ENCODE measurements at regions not wholly inside any gene's neighbourhood (a gene's known extent, or its start where the extent isn't known, plus 50 kb on each side); places are given as distances from the start of the nearest gene placed in this dataset.
"Not testable (repeated sequence)": the region's sequence is repeated elsewhere in the genome, so short reads cannot be mapped to it uniquely, and the experiment has no call there.

DNA sequence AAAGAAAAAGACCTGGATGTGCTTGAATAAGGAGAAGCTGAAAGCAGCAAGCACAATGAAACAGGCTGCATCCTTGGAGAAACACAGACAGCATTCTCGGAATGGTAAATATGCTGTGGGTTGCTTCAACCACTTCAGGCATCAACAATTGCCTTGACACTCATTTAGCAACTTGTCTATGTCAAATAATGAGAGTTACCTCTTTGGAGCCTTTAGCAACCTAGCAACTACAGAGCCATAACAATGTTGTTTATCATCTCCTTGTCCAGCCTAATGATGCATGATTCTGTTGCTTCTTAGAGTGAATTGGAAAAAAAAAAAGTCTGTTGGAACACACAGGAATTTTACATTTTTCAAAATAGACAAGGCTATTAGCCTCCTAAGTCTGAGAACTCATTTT, 410.6 kb downstream of the PIK3C3 start:
- WGBS, 2 donors, result 41 to 55% methylated on average over 1 of the region's 1 CpG
- TF ChIP-seq EP300 (IDR thresholded peaks at IDR 0.05) (no peak), POLR2AphosphoS5 (IDR thresholded peaks at IDR 0.05) (no peak), POLR2A (IDR thresholded peaks at IDR 0.05) (no peak)
- TF ChIP-seq, protein P1, sequence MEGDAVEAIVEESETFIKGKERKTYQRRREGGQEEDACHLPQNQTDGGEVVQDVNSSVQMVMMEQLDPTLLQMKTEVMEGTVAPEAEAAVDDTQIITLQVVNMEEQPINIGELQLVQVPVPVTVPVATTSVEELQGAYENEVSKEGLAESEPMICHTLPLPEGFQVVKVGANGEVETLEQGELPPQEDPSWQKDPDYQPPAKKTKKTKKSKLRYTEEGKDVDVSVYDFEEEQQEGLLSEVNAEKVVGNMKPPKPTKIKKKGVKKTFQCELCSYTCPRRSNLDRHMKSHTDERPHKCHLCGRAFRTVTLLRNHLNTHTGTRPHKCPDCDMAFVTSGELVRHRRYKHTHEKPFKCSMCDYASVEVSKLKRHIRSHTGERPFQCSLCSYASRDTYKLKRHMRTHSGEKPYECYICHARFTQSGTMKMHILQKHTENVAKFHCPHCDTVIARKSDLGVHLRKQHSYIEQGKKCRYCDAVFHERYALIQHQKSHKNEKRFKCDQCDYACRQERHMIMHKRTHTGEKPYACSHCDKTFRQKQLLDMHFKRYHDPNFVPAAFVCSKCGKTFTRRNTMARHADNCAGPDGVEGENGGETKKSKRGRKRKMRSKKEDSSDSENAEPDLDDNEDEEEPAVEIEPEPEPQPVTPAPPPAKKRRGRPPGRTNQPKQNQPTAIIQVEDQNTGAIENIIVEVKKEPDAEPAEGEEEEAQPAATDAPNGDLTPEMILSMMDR (IDR thresholded peaks at IDR 0.05), result no peak
- no peak overlapping the region for H3K27ac ChIP-seq
- DNase-seq, result no peak
- no peak overlapping the region for H3K4me3 ChIP-seq
- H3K9me3 ChIP-seq, result no peaks in the 10 kb centered on the region
- H3K27me3 ChIP-seq, result no peaks in the 10 kb centered on the region
- no peaks in the 10 kb centered on the region for H3K4me1 ChIP-seq
- intact Hi-C loops (cut with DNase I), result no loop called here
- no peaks in the 10 kb centered on the region for H3K36me3 ChIP-seq

DNA sequence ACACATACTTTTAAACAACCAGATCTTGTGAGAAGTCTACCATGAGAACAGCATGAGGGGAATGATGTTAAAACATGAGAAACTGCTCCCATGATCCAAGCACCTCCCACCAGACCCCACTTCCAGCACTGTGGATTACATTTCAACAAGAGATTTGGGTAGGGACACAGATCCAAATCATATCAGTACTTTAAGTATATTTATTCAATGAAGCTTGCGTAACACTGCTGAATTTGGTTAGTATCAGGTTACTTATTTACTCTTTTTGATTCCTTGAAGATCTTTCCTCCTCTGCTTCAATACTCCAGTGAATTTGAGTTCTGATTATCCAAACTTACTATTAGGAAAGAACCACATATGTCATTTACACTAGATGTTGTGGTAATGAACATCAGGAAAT, 418.6 kb downstream of the PIK3C3 start:
- Histone ChIP-seq H3K27me3 (no peaks in the 10 kb centered on the region), H3K4me1 (no peaks in the 10 kb centered on the region), H3K36me3 (no peaks in the 10 kb centered on the region), H3K4me3 (no peak overlapping the region), H3K27ac (no peak overlapping the region), H3K9me3 (peaks cover 0 to 2% (median 0%) of the 10 kb centered on the region in 4 donors)
- DNase-seq, result no peak
- WGBS, 2 donors, result 91 to 93% methylated on average over 1 of the region's 1 CpG
- intact Hi-C loops (cut with DNase I), result no loop called here
- TF ChIP-seq, protein P1 (IDR thresholded peaks at IDR 0.05), result no peak
- no peak for TF ChIP-seq EP300 (IDR thresholded peaks at IDR 0.05)
- no peak for TF ChIP-seq POLR2AphosphoS5 (IDR thresholded peaks at IDR 0.05)
- TF ChIP-seq POLR2A (IDR thresholded peaks at IDR 0.05), result no peak

DNA sequence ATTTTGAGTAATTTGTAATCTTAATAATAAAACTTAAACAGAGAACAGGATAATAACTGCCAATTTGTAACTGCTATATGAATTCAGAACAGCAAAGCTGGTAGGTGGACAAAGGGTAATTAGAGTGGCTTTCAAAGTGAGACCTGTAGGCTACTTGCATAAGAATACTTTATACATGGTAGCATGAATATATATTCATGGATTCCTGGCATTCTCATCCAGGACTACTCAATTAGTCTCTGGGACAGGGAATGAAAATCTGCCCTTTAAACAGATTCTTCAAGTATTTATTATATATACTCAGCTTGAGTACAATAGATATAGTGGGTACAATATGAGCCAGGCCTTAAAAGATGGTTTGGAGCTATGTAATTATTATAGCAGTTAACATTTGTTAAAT, 419.9 kb downstream of the PIK3C3 start:
- Histone ChIP-seq H3K4me3 (no peak overlapping the region), H3K9me3 (peaks cover 0 to 2% (median 0%) of the 10 kb centered on the region in 4 donors), H3K27me3 (no peaks in the 10 kb centered on the region), H3K27ac (no peak overlapping the region), H3K4me1 (no peaks in the 10 kb centered on the region), H3K36me3 (no peaks in the 10 kb centered on the region)
- DNase-seq, result no peak
- TF ChIP-seq, protein P1 (IDR thresholded peaks at IDR 0.05), result no peak
- TF ChIP-seq POLR2AphosphoS5 (IDR thresholded peaks at IDR 0.05) (no peak), EP300 (IDR thresholded peaks at IDR 0.05) (no peak), POLR2A (IDR thresholded peaks at IDR 0.05) (no peak)
- intact Hi-C loops (cut with DNase I), result no loop called here

DNA sequence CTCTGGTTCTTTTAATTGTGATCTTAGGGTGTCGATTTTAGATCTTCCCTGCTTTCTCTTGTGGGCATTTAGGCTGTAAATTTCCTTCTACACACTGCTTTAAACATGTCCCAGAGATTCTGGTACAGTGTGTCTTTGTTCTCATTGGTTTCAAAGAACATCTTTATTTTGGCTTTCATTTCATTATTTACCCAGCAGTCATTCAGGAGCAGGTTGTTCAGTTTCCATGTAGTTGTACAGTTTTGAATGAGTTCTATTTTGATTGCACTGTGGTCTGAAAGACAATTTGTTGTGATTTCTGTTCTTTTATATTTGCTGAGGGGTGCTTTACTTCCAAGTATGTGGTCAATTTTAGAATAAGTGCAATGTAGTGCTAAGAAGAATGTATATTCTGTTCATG, 423.8 kb downstream of the PIK3C3 start:
- not testable (repeated sequence) for H3K27ac ChIP-seq
- 21 to 58% methylated on average over 1 of the region's 1 CpG for WGBS, 2 donors

DNA sequence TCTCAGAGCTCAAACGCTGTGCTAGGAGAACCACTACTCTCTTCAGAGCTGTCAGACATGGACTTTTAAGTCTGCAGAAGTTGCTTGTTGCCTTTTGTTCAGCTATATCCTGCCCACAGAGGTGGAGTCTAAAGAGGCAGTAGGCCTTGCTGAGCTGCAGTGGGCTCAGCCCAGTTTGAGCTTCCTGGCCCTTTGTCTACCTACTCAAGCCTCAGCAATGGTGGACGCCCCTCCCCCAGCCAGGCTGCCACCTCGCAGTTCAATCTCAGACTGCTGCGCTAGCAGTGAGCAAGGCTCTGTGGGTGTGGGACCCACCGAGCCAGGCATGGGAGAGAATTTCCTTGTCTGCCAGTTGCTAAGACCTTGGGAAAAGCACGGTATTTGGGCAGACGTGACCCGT, 426.2 kb downstream of the PIK3C3 start:
- H3K9me3 ChIP-seq; H3K27ac ChIP-seq; DNase-seq; H3K27me3 ChIP-seq; intact Hi-C loops (cut with DNase I); H3K36me3 ChIP-seq; H3K4me1 ChIP-seq; H3K4me3 ChIP-seq: not testable (repeated sequence)
- 90 to 92% methylated on average over 8 of the region's 8 CpGs for WGBS, 2 donors

More for the DNA sequence above, 423.8 kb downstream of the PIK3C3 start:
- H3K4me1 ChIP-seq; H3K9me3 ChIP-seq; DNase-seq; H3K4me3 ChIP-seq; H3K36me3 ChIP-seq; intact Hi-C loops (cut with DNase I); H3K27me3 ChIP-seq: not testable (repeated sequence)

DNA sequence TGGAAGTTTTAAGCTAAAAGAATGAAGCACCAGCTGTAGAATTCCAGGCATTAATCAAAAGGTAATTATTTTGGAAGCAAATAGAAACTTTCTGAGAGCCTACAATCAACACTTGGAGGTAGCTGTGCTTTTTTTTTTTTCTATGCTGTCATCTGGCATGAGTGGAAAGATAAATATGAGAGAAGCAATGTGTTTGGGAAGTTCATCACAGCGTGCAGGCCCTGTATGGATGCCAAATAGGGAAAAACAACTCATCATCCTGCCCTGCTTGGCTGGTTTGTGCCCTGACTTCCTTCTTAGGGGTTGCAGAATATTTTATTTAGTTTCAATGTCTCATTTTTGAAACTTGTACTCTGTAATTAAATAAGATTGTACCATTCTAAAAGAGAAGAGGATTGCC, 437.4 kb downstream of the PIK3C3 start:
- H3K4me3 ChIP-seq, result no peak overlapping the region
- no peaks in the 10 kb centered on the region for H3K9me3 ChIP-seq
- intact Hi-C loops (cut with DNase I), result no loop called here
- H3K27me3 ChIP-seq, result no peaks in the 10 kb centered on the region
- DNase-seq, result no peak
- peak overlapping the region in 1 of 4 donors; percentile 50 for H3K27ac ChIP-seq
- WGBS, 2 donors, result 49 to 50% methylated on average over 1 of the region's 1 CpG
- TF ChIP-seq POLR2AphosphoS5 (IDR thresholded peaks at IDR 0.05), result no peak
- H3K4me1 ChIP-seq, result peaks cover 0 to 6% (median 5%) of the 10 kb centered on the region in 4 donors
- H3K36me3 ChIP-seq, result no peaks in the 10 kb centered on the region
